Keratinocyte (primary cell): ENCODE measurements at regions not wholly inside any gene's neighbourhood (a gene's known extent, or its start where the extent isn't known, plus 50 kb on each side); places are given as distances from the start of the nearest gene placed in this dataset.
"Not testable (repeated sequence)": the region's sequence is repeated elsewhere in the genome, so short reads cannot be mapped to it uniquely, and the experiment has no call there.

Experiments used
- DNase-seq: peaks from one replicate; pipeline ENCODE4 v3.0.0-alpha.2; 2011; ENCODE audit warnings: low read depth, missing footprints, low spot score
- FAIRE-seq: peaks from 2 replicates; lab custom pipeline; 2011; peaks lifted over from hg19 to GRCh38; lab: Jason Lieb, UNC
- H2AFZ ChIP-seq: 2 replicates; pipeline ENCODE4 v1.6.0; 2012; ENCODE audit warnings: low read length, control low read depth, inconsistent platforms; ENCODE audit not compliant: control insufficient read depth
- H3K27ac ChIP-seq: 2 replicates; pipeline ENCODE4 v1.5.1; 2011; ENCODE audit warnings: low read length; ENCODE audit not compliant: control insufficient read depth, insufficient read depth
- H3K27me3 ChIP-seq: 3 replicates; pipeline ENCODE4 v1.6.0; 2011; ENCODE audit warnings: low read length; ENCODE audit not compliant: control insufficient read depth, insufficient read depth; ENCODE audit errors: extremely low read depth
- H3K36me3 ChIP-seq, 2 experiments: 2 replicates in 1 of 2; 3 replicates in 1 of 2; pipeline ENCODE4 v1.5.1; 2011; ENCODE audit warnings: low read length in 2 of 2, mild to moderate bottlenecking in 1 of 2; ENCODE audit not compliant: control insufficient read depth in 2 of 2, insufficient read depth in 2 of 2; ENCODE audit errors: extremely low read depth in 1 of 2
- H3K4me1 ChIP-seq: 3 replicates; pipeline ENCODE4 v1.5.1; 2011; ENCODE audit warnings: low read length; ENCODE audit not compliant: control insufficient read depth, insufficient read depth; ENCODE audit errors: extremely low read depth
- H3K4me2 ChIP-seq: 3 replicates; pipeline ENCODE4 v1.6.0; 2011; ENCODE audit warnings: low read depth, low read length; ENCODE audit not compliant: control insufficient read depth, insufficient read depth; ENCODE audit errors: extremely low read depth
- H3K4me3 ChIP-seq, 3 experiments: fragments of 200-600 bp in 1 of 3; sonication (generic) in 1 of 3; 2 replicates in 2 of 3; 3 replicates in 1 of 3; pipeline ENCODE4 v1.5.1; 2011 to 2016; ENCODE audit warnings: low read length in 3 of 3, mild to moderate bottlenecking in 3 of 3, control low read depth in 2 of 3, inconsistent platforms in 1 of 3, low read depth in 1 of 3, mixed read lengths in 1 of 3, mixed run types in 1 of 3, moderate library complexity in 1 of 3; ENCODE audit not compliant: control insufficient read depth in 2 of 3, insufficient read depth in 2 of 3; ENCODE audit errors: extremely low read depth in 1 of 3
- H3K79me2 ChIP-seq: 2 replicates; pipeline ENCODE4 v1.6.0; 2012; ENCODE audit warnings: low read length; ENCODE audit not compliant: control insufficient read depth, insufficient read depth
- H3K9ac ChIP-seq: 3 replicates; pipeline ENCODE4 v1.6.0; 2011; ENCODE audit warnings: low read length; ENCODE audit not compliant: control insufficient read depth, insufficient read depth; ENCODE audit errors: extremely low read depth
- H3K9me1 ChIP-seq: 3 replicates; pipeline ENCODE4 v1.6.0; 2011; ENCODE audit warnings: low read length; ENCODE audit not compliant: control insufficient read depth, insufficient read depth; ENCODE audit errors: extremely low read depth
- H3K9me3 ChIP-seq: 2 replicates; pipeline ENCODE4 v1.5.1; 2012; ENCODE audit warnings: low read depth, low read length; ENCODE audit not compliant: control insufficient read depth
- H4K20me1 ChIP-seq: 3 replicates; pipeline ENCODE4 v1.6.0; 2011; ENCODE audit warnings: low read length; ENCODE audit not compliant: control insufficient read depth, insufficient read depth; ENCODE audit errors: extremely low read depth
- EZH2 ChIP-seq: IDR thresholded peaks from one replicate; pipeline ENCODE4 v1.6.1; 2012; ENCODE audit warnings: inconsistent platforms, mild to moderate bottlenecking, low read length, moderate library complexity
- dilution Hi-C: fragments of 300-500 bp; cut with MboI; formaldehyde crosslinking; loops from one replicate; pipeline ENCODE4 v1.7.0; 2020; ENCODE audit warnings: low sequenced_read_pairs; ENCODE audit not compliant: extremely low pct_ligation_motif_present
- TF ChIP-seq, protein P1 (sequence below), 3 experiments: IDR thresholded peaks in 1 of 3; conservative IDR thresholded peaks in 1 of 3; optimal IDR thresholded peaks in 1 of 3; 2 replicates in 2 of 3; 3 replicates in 1 of 3; pipeline versions ENCODE3 to v1.5.1; 2011; ENCODE audit warnings: low read length in 3 of 3, mild to moderate bottlenecking in 3 of 3, moderate library complexity in 2 of 3, control low read depth in 1 of 3, inconsistent platforms in 1 of 3; ENCODE audit not compliant: insufficient read depth in 2 of 3; ENCODE audit errors: extremely low read depth in 1 of 3

- Histone ChIP-seq H3K36me3 (no peaks in the 10 kb centered on the region), H3K79me2 (no peaks in the 10 kb centered on the region), H3K4me1 (no peaks in the 10 kb centered on the region), H4K20me1 (no peaks in the 10 kb centered on the region), H3K9ac (no peak overlapping the region), H3K27me3 (no peaks in the 10 kb centered on the region), H3K27ac (no peak overlapping the region), H3K9me1 (no peaks in the 10 kb centered on the region), H3K4me3 (no peak overlapping the region), H3K4me2 (no peak overlapping the region), H3K9me3 (no peaks in the 10 kb centered on the region), H2AFZ (no peak overlapping the region)
- no peak for TF ChIP-seq EZH2
- TF ChIP-seq, protein P1, sequence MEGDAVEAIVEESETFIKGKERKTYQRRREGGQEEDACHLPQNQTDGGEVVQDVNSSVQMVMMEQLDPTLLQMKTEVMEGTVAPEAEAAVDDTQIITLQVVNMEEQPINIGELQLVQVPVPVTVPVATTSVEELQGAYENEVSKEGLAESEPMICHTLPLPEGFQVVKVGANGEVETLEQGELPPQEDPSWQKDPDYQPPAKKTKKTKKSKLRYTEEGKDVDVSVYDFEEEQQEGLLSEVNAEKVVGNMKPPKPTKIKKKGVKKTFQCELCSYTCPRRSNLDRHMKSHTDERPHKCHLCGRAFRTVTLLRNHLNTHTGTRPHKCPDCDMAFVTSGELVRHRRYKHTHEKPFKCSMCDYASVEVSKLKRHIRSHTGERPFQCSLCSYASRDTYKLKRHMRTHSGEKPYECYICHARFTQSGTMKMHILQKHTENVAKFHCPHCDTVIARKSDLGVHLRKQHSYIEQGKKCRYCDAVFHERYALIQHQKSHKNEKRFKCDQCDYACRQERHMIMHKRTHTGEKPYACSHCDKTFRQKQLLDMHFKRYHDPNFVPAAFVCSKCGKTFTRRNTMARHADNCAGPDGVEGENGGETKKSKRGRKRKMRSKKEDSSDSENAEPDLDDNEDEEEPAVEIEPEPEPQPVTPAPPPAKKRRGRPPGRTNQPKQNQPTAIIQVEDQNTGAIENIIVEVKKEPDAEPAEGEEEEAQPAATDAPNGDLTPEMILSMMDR (optimal IDR thresholded peaks at IDR 0.05 in 1 of 3, IDR thresholded peaks at IDR 0.05 in 1 of 3, conservative IDR thresholded peaks at IDR 0.05 in 1 of 3; ENCODE audit: extremely low read depth in 1 of 3, insufficient read depth in 2 of 3, low read length in 3 of 3): no peak
- dilution Hi-C loops: no loop called here
- no peak for DNase-seq
- no peak for FAIRE-seq
Observed at GRCh38 chr15:58321034-58321433, 110.8 kb upstream of the LIPC start.

GRCh38 chr15:58322253-58322652 lies 109.5 kb upstream of the LIPC start:
- DNase-seq (no peak), FAIRE-seq (no peak)
- H4K20me1 ChIP-seq: no peaks in the 10 kb centered on the region
- H3K4me3 ChIP-seq: no peak overlapping the region
- no peaks in the 10 kb centered on the region for H3K9me1 ChIP-seq
- H3K36me3 ChIP-seq: no peaks in the 10 kb centered on the region
- dilution Hi-C loops: no loop called here
- no peak for TF ChIP-seq EZH2
- TF ChIP-seq, protein P1 (optimal IDR thresholded peaks at IDR 0.05 in 1 of 3, IDR thresholded peaks at IDR 0.05 in 1 of 3, conservative IDR thresholded peaks at IDR 0.05 in 1 of 3; ENCODE audit: extremely low read depth in 1 of 3, insufficient read depth in 2 of 3, low read length in 3 of 3): no peak
- no peaks in the 10 kb centered on the region for H3K79me2 ChIP-seq
- no peak overlapping the region for H3K4me2 ChIP-seq
- no peaks in the 10 kb centered on the region for H3K9me3 ChIP-seq
- H3K9ac ChIP-seq: no peak overlapping the region
- H2AFZ ChIP-seq: no peak overlapping the region
- no peaks in the 10 kb centered on the region for H3K27me3 ChIP-seq
- H3K27ac ChIP-seq: no peak overlapping the region
- H3K4me1 ChIP-seq: no peaks in the 10 kb centered on the region

DNA sequence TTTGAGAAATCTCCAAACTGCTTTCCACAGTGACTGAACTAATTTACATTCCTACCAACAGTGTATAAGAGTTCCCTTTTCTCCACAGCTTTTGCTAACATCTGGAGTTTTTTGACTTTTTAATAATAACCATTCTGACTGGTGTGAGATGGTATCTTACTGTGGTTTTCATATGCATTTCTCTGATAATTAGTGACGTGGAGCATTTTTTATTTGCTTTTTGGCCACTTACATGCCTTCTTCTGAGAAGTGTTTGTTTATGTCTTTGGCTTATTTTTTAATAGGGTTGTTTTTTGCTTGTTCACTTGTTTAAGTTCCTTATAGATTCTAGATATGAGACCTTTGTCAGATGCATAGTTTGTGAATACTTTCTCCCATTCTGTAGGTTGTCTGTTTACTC lies 108.5 kb upstream of the LIPC start:
- H3K27me3 ChIP-seq, H3K79me2 ChIP-seq, H3K4me2 ChIP-seq, DNase-seq, H3K27ac ChIP-seq, H3K9me1 ChIP-seq, H3K4me3 ChIP-seq, H3K9ac ChIP-seq, H3K4me1 ChIP-seq, H4K20me1 ChIP-seq, H3K9me3 ChIP-seq, H3K36me3 ChIP-seq, dilution Hi-C loops, FAIRE-seq, H2AFZ ChIP-seq: not testable (repeated sequence)
